ENCODE measurements at regions not wholly inside any gene's neighbourhood (a gene's known extent, or its start where the extent isn't known, plus 50 kb on each side); places are given as distances from the start of the nearest gene placed in this dataset.

DNA sequence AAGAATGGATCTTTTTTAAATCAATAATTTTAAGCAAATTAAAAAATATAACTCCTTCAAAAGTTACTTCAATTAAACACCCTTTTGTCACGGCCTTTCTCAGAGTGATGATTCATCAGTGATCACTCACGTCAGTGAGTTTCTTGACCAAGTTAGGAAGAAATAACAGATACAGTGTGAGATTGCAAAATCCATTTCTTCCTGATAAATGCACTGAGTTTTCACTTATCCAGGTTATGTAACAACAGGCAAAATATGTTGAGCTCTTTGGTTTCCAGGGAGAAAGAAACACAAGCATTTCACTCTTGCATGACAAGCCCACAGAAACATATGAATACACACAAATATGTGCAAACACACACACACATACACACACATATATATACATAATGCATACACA, 195.9 kb upstream of the CYRIA start:
- TF ChIP-seq YY1 (IDR thresholded peaks at IDR 0.05; ENCODE audit: insufficient read depth, insufficient read length) (no peak), ZNF274 (IDR thresholded peaks at IDR 0.05; ENCODE audit: low read depth, low read length) (no peak), SUZ12 (IDR thresholded peaks at IDR 0.05; ENCODE audit: extremely low read depth, insufficient read depth, insufficient read length) (no peak)

Data from NT2/D1 (cell line).